D341Med (cell line): ENCODE measurements at regions not wholly inside any gene's neighbourhood (a gene's known extent, or its start where the extent isn't known, plus 50 kb on each side); places are given as distances from the start of the nearest gene placed in this dataset.
"Not testable (repeated sequence)": the region's sequence is repeated elsewhere in the genome, so short reads cannot be mapped to it uniquely, and the experiment has no call there.

ENCODE experiments used
- DNase-seq: peaks from one replicate; pipeline ENCODE4 v3.0.0; 2012; ENCODE audit warnings: low spot score

DNA sequence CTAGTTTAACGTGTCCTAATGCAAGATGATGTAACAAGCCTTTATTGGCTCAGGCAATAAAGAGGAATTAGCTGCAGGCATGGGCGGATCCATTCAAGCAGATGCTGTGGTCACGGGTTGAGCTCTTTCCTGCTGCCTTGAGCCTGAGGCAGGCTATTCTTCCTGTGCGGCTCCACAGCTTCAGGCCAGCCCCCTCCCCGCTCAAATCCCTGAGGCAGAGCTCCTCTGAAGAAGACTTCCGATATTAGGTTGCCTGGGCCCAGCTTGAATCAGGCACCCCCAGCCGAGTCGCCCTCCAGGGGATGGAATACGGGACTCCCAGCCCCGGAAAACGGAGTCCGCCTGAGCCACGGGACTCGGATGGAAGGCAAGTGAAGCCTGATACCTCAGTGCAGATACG, 95.0 kb upstream of the RUFY1 start:
- DNase-seq: no peak

GRCh38 chr5:179454356-179454755, 96.0 kb upstream of the RUFY1 start:
- DNase-seq: no peak

- DNase-seq: no peak
Measured at GRCh38 chr5:179453616-179454015, 96.7 kb upstream of the RUFY1 start.

- no peak for DNase-seq
Measured at GRCh38 chr5:179452356-179453230, 97.8 kb upstream of the RUFY1 start.

GRCh38 chr5:179451828-179452196, 98.5 kb upstream of the RUFY1 start:
- no peak for DNase-seq

DNA sequence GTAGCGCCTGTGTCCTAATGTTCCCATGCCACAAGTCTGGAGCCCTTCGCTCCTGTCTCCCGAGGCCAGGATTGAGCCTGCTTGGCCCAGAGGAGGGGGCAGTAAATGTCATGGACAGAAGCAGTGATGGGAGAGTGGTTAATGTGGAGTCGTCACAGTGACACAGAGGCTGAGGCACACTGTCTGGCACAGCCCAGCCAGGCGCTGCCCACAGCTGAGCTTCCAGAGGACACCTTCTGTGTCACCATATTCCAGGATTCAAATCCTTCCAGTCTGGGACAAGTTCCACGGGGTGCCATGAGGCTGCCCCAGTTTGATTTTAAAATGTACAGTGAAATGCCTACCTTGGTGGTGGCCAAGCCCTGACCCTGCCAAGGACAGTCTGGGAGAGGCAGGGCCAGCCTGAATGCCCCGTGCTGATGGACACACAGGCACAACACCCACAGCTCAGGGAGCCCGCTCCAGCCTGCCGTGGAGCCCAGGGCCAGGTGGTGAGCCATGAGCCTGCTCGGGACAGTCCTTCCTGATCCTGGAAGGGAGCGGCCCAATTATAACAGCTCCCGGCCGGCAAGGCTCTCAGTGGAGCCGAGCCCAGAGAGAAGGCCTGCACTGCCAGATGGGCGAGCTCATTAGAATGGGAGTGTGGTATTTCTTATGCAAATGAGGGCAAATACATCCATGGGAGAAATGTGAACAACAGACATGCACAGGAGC, 99.1 kb upstream of the RUFY1 start:
- DNase-seq: no peak

GRCh38 chr5:179449950-179450349, 100.4 kb upstream of the RUFY1 start:
- not testable (repeated sequence) for DNase-seq

DNA sequence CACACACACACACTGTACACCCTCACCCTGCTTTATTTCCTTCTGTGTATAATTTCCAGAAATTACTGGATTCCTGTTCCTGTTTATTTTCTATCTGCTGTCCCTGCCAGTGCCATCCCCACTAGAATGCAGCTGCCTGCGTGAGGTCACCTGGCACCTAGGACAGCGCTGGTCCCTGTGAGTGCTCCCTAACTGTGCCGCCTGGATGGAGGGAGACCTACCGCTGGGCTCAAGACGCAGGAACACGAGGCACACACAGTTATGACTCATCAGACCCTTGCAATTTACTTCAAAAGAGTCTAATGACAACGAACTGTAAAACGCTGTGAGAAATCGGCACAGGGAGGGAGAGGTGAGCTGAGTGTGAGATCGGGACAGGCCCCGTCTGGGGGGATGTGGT, 102.1 kb upstream of the RUFY1 start:
- not testable (repeated sequence) for DNase-seq

DNA sequence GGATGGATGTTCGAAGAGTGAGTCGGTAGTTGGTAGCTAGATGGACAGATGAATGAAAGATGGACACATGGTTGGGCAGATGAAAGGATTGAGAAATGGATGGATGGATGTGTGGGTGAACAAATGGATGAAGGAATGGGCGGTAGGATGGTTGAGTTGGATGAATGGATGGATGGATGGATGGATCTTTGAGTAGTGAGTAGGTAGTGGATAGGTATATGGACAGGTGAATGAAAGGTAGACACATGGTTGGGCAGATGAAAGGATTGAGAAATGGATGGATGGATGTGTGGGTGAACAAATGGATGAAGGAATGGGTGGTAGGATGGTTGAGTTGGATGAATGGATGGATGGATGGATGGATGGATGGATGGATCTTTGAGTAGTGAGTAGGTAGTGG, 97.0 kb upstream of the ADAMTS2 start:
- DNase-seq: not testable (repeated sequence)

DNA sequence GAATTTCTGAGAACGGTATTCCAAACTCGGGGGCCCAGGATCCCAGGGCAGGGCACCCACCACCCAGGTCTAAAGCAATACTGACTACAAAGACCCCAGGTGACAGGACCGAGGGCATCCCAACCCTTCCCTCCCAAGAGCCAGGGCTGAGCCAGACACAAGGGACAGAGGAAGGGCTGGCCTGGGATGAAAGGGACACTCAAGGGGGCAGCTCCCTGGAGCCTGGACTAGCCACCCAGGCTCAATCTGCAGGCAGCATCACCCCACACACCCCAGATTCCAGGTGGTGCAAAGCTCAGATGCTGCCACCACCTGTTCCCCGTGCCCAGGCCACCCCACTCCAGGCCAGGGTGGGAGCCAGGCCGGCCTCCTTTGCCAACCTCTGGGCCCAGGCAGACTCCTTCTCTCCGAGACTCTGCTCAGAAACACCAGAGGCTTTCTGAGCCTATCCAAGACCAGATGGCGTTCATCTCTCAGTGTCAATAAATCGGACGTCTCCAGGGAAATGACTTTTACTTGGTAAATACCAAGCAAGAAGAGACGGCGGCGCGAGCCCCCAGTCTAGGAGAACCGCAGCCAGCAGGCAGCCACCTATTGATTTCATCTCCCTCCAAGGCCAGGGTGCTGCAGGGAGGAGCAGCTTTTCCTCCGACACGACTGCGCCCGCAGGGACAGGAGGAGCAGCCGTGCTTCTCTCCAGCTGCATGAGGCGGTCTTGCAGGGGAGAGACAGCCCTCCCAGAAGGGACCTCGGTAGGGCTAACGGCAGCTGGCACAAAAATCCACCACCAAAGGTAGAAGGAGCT, 94.1 kb upstream of the ADAMTS2 start:
- DNase-seq: peak; percentile 88

- DNase-seq: no peak
Measured at GRCh38 chr5:179438461-179438860, 93.2 kb upstream of the ADAMTS2 start.

- DNase-seq: peak; percentile 53
Measured at GRCh38 chr5:179438011-179438441, 92.8 kb upstream of the ADAMTS2 start.

DNA sequence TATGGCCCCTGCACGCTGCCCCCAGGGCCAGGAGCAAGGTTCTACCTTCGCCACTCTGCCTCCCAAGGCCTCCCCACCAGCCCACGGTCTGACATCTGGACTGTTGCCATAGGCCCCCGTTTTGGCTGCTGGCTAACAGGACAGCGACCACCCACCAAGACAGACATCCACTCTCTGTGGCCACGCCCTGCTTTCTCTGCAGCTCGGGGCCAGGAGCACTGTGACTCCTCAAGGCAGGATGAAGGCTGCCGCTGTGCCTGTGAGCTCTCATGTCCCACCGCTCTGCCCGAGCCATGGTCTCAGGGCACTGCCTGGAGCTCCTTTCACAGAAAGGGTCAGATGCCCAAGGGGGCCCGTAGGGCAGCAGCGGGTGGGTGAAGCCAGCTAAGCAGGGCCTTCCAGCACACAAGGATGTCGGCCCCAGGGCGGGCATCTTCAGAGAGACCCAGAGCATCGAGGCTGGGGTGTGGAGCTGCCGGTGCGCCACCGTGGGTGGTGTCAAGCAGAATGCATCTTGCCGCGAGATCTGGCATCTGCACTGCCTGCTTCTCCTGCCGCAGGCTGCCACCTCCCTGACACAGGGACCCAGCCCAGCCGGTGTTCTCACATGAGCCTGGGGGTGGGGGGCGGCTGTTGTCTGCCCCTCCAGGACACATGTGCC, 92.2 kb upstream of the ADAMTS2 start:
- peak; percentile 54 for DNase-seq

GRCh38 chr5:179436321-179437122, 91.3 kb upstream of the ADAMTS2 start:
- no peak for DNase-seq

DNA sequence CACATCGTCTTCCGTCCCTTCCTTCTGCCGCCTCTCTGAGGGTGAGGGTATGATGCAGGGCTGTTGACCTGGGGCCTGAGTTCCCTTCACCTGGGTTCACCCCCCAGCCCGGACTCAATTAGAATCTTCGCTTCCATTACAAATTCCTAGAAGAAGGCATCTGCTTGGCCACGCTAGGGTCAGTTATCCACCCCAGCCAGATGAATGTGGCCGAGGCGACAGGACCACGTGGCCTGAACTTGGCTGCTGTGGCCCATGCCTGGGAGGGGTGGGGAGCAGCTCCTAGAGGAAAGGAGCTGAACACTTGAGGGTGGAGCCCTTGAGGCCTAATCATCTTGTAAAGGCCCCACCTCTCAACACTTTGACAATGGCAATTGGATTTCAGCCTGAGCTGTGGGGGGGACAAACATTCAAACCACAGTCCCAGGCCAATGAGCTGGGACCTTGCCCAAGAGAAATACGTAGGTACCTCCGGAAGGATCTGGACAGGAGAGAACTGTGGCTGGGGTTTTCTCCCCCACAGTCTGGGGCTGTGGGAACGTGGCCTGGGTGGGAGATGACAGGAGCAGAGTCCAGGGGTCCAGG, 90.6 kb upstream of the ADAMTS2 start:
- no peak for DNase-seq

GRCh38 chr5:179435181-179435580, 89.9 kb upstream of the ADAMTS2 start:
- no peak for DNase-seq

DNA sequence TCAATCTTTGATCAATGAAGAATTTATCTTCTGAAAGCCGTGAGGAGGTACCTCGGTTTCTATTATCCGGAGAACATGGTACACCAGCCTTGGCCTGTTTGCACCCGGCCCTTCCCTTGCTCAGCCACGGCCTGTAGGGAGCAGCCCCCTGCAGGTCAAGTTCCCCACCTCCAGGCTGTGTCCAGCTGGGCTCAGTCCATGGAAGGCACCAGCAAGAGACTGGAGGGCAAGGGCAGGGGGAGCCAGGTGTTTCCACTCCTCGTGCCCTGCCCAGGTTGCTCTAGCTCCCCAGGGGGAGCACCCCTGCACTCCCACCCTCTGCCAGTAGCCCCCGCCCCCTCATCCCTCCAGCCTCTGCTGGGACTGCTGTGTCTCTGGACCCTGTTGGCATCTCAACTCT, 87.3 kb upstream of the ADAMTS2 start:
- DNase-seq: no peak

DNA sequence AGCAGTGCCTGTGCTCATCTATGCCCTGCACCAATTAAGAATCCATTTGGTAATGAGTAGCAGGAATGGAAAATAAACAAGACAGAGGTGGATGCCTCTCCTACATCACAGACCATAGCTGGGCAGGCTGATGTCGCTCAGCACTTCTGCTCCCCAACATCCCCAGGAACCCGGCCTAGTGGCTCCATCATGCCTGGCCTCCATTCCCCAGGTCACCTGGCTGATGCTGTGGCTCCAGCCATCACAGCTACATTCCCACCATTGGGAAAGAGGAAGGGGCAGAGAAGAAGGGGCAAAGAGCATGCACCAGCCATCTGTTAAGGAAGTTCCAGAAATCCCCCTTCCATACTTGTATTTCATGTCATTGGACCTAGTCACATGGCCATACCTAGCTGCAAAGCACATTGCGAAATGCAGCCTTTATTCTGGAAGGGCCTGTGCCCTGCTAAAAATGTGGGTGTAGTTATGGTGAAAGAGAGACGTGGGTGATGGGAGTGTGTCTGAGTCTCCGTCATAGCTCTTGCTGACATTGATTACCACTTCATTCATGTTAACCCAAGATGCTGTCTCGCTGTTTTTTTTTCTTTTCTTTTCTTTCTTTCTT, 86.1 kb upstream of the ADAMTS2 start:
- DNase-seq: no peak

DNA sequence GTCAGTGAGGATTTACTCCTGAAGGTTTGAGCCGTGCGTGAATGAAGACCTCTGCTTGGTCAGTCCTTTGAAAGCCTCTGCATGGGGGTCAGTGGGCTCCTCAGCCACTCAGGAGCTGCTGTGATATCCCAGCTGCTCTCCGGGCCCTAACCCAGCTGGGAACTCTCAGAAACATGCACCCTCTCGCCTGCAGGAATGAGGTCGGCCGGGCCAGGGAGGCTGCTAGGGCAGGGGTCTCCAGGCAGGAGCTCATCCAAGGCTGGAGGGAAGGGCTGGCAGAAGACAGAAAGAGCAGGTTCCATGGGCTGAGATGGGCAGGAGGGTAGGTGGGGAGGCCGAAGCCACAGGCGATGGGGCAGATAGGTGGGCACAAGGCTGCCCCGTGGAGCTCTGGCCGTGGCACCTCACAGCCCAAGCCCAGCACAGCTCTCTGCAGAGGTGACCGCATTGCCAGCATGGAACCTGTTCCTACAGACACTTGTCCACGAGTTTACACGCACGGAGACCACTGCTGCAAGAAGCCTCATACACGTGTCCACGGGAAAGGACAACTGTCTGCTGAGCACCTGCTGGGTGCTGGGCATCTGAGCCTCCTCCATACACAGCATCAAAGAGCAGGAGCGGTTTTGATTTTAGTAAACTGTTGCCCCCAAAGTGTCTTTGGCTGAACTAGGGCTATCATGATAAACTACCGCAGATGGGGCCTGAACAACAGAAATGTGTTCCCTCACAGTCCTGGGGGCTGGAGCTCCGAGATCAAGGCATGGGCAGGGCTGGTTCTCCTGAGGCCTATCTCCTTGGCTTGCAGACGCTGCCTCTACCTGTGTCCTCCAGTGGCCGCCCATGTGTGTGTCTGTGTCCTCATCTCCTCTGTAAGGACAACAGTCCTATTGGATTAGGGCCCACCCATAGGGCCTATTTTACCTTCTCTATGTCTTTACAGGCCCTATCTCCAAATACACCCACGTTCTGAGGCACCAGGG, 85.2 kb upstream of the ADAMTS2 start:
- no peak for DNase-seq
